Psoas muscle (tissue), 7 donors: ENCODE measurements at regions not wholly inside any gene's neighbourhood (a gene's known extent, or its start where the extent isn't known, plus 50 kb on each side); places are given as distances from the start of the nearest gene placed in this dataset.

Experiments
- ATAC-seq, 4 donors: fragments of 200-7000 bp; cut with Tn5 transposase; one replicate each; pipeline ENCODE4 v1.9.1; 2020; ENCODE audit warnings: moderate library complexity in 3 of 4, mild to moderate bottlenecking in 2 of 4
- DNase-seq, 2 donors: peaks; one replicate each; pipeline ENCODE4 v3.0.0-alpha.2; 2020
- H3K27ac ChIP-seq: fragments of 200-600 bp; one replicate; pipeline ENCODE4 v1.8.0; 2022
- H3K27me3 ChIP-seq, 3 donors: fragments of 200-600 bp in 1 of 3; one replicate each; pipeline versions ENCODE4 v1.6.1 to v1.8.0; 2013 to 2022; ENCODE audit warnings: low read length in 2 of 3, mild to moderate bottlenecking in 2 of 3, moderate library complexity in 1 of 3; ENCODE audit not compliant: insufficient read depth in 3 of 3
- H3K36me3 ChIP-seq, 2 donors: fragments of 200-600 bp in 1 of 2; one replicate each; pipeline versions ENCODE4 v1.6.1 to v1.8.0; 2013 to 2022; ENCODE audit warnings: low read depth in 1 of 2, mild to moderate bottlenecking in 1 of 2, moderate library complexity in 1 of 2; ENCODE audit not compliant: insufficient read depth in 1 of 2
- H3K4me1 ChIP-seq: fragments of 200-600 bp; one replicate; pipeline ENCODE4 v1.8.0; 2022
- H3K4me3 ChIP-seq: fragments of 200-600 bp; one replicate; pipeline ENCODE4 v1.8.0; 2022; ENCODE audit warnings: mild to moderate bottlenecking
- H3K9me3 ChIP-seq: fragments of 200-600 bp; one replicate; pipeline ENCODE4 v1.8.0; 2022
- CTCF ChIP-seq: fragments of 200-600 bp; IDR thresholded peaks from one replicate; pipeline ENCODE4 v1.8.0; 2022; ENCODE audit warnings: antibody characterized with exemption
- WGBS, 3 donors: extraction: QIAGEN DNeasy Blood & Tissue Kit; methylation state at CpG; one replicate each; pipeline versions ENCODE4 v1.1.6 to v1.1.7; 2013; 5-methylcytosine and 5-hydroxymethylcytosine counted together
- intact Hi-C, 2 donors: fragments of 100-400 bp; cut with DNase I; formaldehyde crosslinking; loops; one replicate each; pipeline versions ENCODE4 v1.11.0 to v1.14.2; 2022
- donor health status: healthy with polysubstance abuse.
- donor health status: DM: no; HTN: no; CAD: no; lungs with moderate emphysema.
- donor health status: Bipolar disorder and iron deficiency.
- donor health status: healthy.
- donor health status: DM: yes; HTN: yes; CAD: no.
- donor health status: DM: no; HTN: no; CAD: no.
- donor health status: DM: yes; HTN: yes; CAD: no.

- H3K27me3 ChIP-seq: peaks cover 0 to 5% (median 0%) of the 10 kb centered on the region in 3 donors
- no peaks in the 10 kb centered on the region for H3K36me3 ChIP-seq
- TF ChIP-seq CTCF: no peak
- DNase-seq (no peak), ATAC-seq (no peak)
- no peak overlapping the region for H3K27ac ChIP-seq
- intact Hi-C loops: no loop called here
- H3K9me3 ChIP-seq: no peaks in the 10 kb centered on the region
- H3K4me3 ChIP-seq: no peak overlapping the region
- 71 to 79% (median 78%) methylated on average over 6 of the region's 6 CpGs for WGBS, 3 donors
- H3K4me1 ChIP-seq: no peaks in the 10 kb centered on the region
Measured at GRCh38 chr15:95663156-95664100, 667.1 kb upstream of the NR2F2 start.

GRCh38 chr15:95664450-95664849 lies 666.0 kb upstream of the NR2F2 start:
- DNase-seq: no peak
- 14 to 24% (median 20%) methylated on average over 3 of the region's 3 CpGs for WGBS, 3 donors
- TF ChIP-seq CTCF: no peak

GRCh38 chr15:95669146-95669922 lies 661.2 kb upstream of the NR2F2 start:
- Histone ChIP-seq H3K4me1 (no peaks in the 10 kb centered on the region), H3K9me3 (no peaks in the 10 kb centered on the region), H3K36me3 (no peaks in the 10 kb centered on the region), H3K27me3 (no peaks in the 10 kb centered on the region), H3K27ac (no peak overlapping the region), H3K4me3 (peak overlapping the region; percentile 45)
- no peak for ATAC-seq
- 31 to 44% (median 42%) methylated on average over 10 of the region's 10 CpGs for WGBS, 3 donors
- no peak for TF ChIP-seq CTCF
- no peak for DNase-seq
- intact Hi-C loops: no loop called here

More at GRCh38 chr15:95664450-95664849, 666.0 kb upstream of the NR2F2 start:
- no peak overlapping the region for H3K4me3 ChIP-seq
- intact Hi-C loops: no loop called here
- no peaks in the 10 kb centered on the region for H3K9me3 ChIP-seq
- no peaks in the 10 kb centered on the region for H3K4me1 ChIP-seq
- no peak overlapping the region for H3K27ac ChIP-seq
- H3K36me3 ChIP-seq: no peaks in the 10 kb centered on the region
- H3K27me3 ChIP-seq: peaks cover 0 to 3% (median 0%) of the 10 kb centered on the region in 3 donors
- no peak for ATAC-seq

- no peak for ATAC-seq
- intact Hi-C loops: no loop called here
Measured at GRCh38 chr15:95674031-95674430, 656.5 kb upstream of the NR2F2 start.

More at GRCh38 chr15:95674031-95674430, 656.5 kb upstream of the NR2F2 start:
- H3K27me3 ChIP-seq: no peaks in the 10 kb centered on the region
- no peak overlapping the region for H3K27ac ChIP-seq
- DNase-seq: no peak
- TF ChIP-seq CTCF: no peak
- WGBS, 3 donors: 89 to 96% (median 93%) methylated on average over 4 of the region's 4 CpGs
- no peaks in the 10 kb centered on the region for H3K9me3 ChIP-seq
- H3K36me3 ChIP-seq: no peaks in the 10 kb centered on the region
- H3K4me1 ChIP-seq: no peaks in the 10 kb centered on the region
- H3K4me3 ChIP-seq: no peak overlapping the region
